ENCODE measurements at regions not wholly inside any gene's neighbourhood (a gene's known extent, or its start where the extent isn't known, plus 50 kb on each side); places are given as distances from the start of the nearest gene placed in this dataset.

GRCh38 chr5:104187656-104188055 is 625.1 kb upstream of the NUDT12 start:
- no peak for TF ChIP-seq CTCF (IDR thresholded peaks at IDR 0.05)
- TF ChIP-seq POLR2A (IDR thresholded peaks at IDR 0.05), result no peak
- TF ChIP-seq POLR2AphosphoS5 (IDR thresholded peaks at IDR 0.05), result no peak
- no peak for TF ChIP-seq EP300 (IDR thresholded peaks at IDR 0.05)

Data from stomach (tissue), 4 donors.